K562 (cell line): ENCODE measurements at regions not wholly inside any gene's neighbourhood (a gene's known extent, or its start where the extent isn't known, plus 50 kb on each side); places are given as distances from the start of the nearest gene placed in this dataset.

Experiments used
- ATAC-seq: fragments of 200-7000 bp; cut with Tn5 transposase; 3 replicates; pipeline ENCODE4 v1.9.1; 2020; ENCODE audit warnings: moderate library complexity
- BruUV-seq: library from RNA; stranded (reverse); fragments of 400-500 nt; replicated peaks from 2 replicates; lab custom pipeline; 2021; lab: Mats Ljungman, UMichigan
- CTCF ChIA-PET: fragments of 300-600 bp; formaldehyde crosslinking; extraction: SDS; loops from one replicate; lab custom pipeline; 2021; ENCODE audit warnings: low intra/inter-chr PET ratio; lab: Yijun Ruan, JAX
- POLR2A ChIA-PET: fragments of 300-600, 350-650 bp; sonication (Branson Sonifier 250); formaldehyde crosslinking; extraction: SDS; loops from one replicate; lab custom pipeline; 2021; ENCODE audit warnings: antibody characterized with exemption, inconsistent platforms; lab: Yijun Ruan, JAX
- DNase-seq, 4 experiments: peaks; one replicate each; pipeline versions ENCODE4 v3.0.0 to v3.0.0-alpha.2; 2011 to 2018; ENCODE audit warnings: low spot score in 3 of 4, mixed read lengths in 3 of 4; ENCODE audit errors: extremely low read depth in 1 of 4
- FAIRE-seq: peaks from 2 replicates; lab custom pipeline; 2011; peaks lifted over from hg19 to GRCh38; lab: Jason Lieb, UNC
- H2AFZ ChIP-seq: 2 replicates; pipeline ENCODE4 v1.6.0; 2011; ENCODE audit warnings: low read depth, low read length, control low read depth, inconsistent platforms
- H3K27ac ChIP-seq: fragments of 200-600 bp; 3 replicates; pipeline ENCODE4 v1.8.0; 2011; ENCODE audit warnings: low read depth, mild to moderate bottlenecking, control low read depth, inconsistent platforms, low read length, moderate library complexity, mixed read lengths; ENCODE audit errors: extremely low read depth
- H3K27me3 ChIP-seq, 2 experiments: fragments of 300-600 bp in 1 of 2; 2 replicates in 1 of 2; 3 replicates in 1 of 2; pipeline versions ENCODE4 v1.6.0 to v1.8.0; 2011; ENCODE audit warnings: inconsistent platforms in 2 of 2, low read length in 2 of 2, mild to moderate bottlenecking in 1 of 2, mixed read lengths in 1 of 2, moderate library complexity in 1 of 2; ENCODE audit not compliant: control insufficient read depth in 2 of 2, insufficient read depth in 2 of 2
- H3K36me3 ChIP-seq: fragments of 300-600 bp; 3 replicates; pipeline ENCODE4 v1.8.0; 2011; ENCODE audit warnings: mild to moderate bottlenecking, low read length, inconsistent platforms; ENCODE audit not compliant: control insufficient read depth, insufficient read depth
- H3K4me1 ChIP-seq, 2 experiments: fragments of 200-600 bp in 1 of 2; replicated peaks in 1 of 2; 2 replicates in 1 of 2; 3 replicates in 1 of 2; pipeline versions ENCODE4 v1.5.1 to v1.8.0; 2011; ENCODE audit warnings: inconsistent platforms in 2 of 2, low read length in 2 of 2, mild to moderate bottlenecking in 1 of 2, mixed read lengths in 1 of 2, moderate library complexity in 1 of 2; ENCODE audit not compliant: control insufficient read depth in 2 of 2, insufficient read depth in 2 of 2
- H3K4me2 ChIP-seq: 2 replicates; pipeline ENCODE4 v1.6.1; 2011; ENCODE audit warnings: low read length, control low read depth, inconsistent platforms, mixed read lengths; ENCODE audit not compliant: insufficient read depth
- H3K4me3 ChIP-seq: fragments of 200-600 bp; sonication (generic), shearing (Covaris generic); 2 replicates; pipeline ENCODE4 v1.5.1; 2016; ENCODE audit warnings: control low read depth, inconsistent platforms
- H3K79me2 ChIP-seq: fragments of 200-600 bp; 3 replicates; pipeline ENCODE4 v1.8.0; 2011; ENCODE audit warnings: low read length, inconsistent platforms; ENCODE audit not compliant: control insufficient read depth, insufficient read depth
- H3K9ac ChIP-seq, 2 experiments: 2 replicates each; pipeline versions ENCODE4 v1.6.0 to v1.6.1; 2011; ENCODE audit warnings: low read depth in 2 of 2, low read length in 2 of 2, control low read depth in 1 of 2, inconsistent platforms in 1 of 2, mild to moderate bottlenecking in 1 of 2, mixed read lengths in 1 of 2; ENCODE audit not compliant: insufficient read depth in 1 of 2
- H3K9me1 ChIP-seq: one replicate; pipeline ENCODE4 v1.6.0; 2011; ENCODE audit warnings: inconsistent platforms, mild to moderate bottlenecking, low read length, moderate library complexity; ENCODE audit not compliant: control insufficient read depth, insufficient read depth
- H3K9me3 ChIP-seq: replicated peaks from 2 replicates; pipeline ENCODE4 v1.5.1; 2011; ENCODE audit warnings: low read depth, low read length, inconsistent platforms; ENCODE audit not compliant: control insufficient read depth, insufficient read depth
- H4K20me1 ChIP-seq: replicated peaks from 2 replicates; pipeline ENCODE4 v1.6.1; 2011; ENCODE audit warnings: low read length, inconsistent platforms, mixed read lengths; ENCODE audit not compliant: control insufficient read depth, insufficient read depth
- EP400 ChIP-seq: fragments of 450-650 bp; IDR thresholded peaks from 2 replicates; pipeline ENCODE4 v1.6.1; 2017; ENCODE audit warnings: antibody characterized with exemption, mild to moderate bottlenecking, moderate library complexity
- FOSL1 ChIP-seq: fragments of 200-800 bp; sonication (Bioruptor generic); conservative IDR thresholded peaks from 2 replicates; pipeline ENCODE4 v1.6.1; 2016; ENCODE audit warnings: missing genetic modification characterization, missing compliant biosample characterization
- FOXM1 ChIP-seq, 2 experiments: fragments of 450-650 bp in 1 of 2; sonication (generic) in 1 of 2; formaldehyde crosslinking in 1 of 2; IDR thresholded peaks; 2 replicates each; pipeline versions ENCODE4 v1.6.1 to v1.9.0; 2017 to 2022; ENCODE audit warnings: low read depth in 2 of 2, mild to moderate bottlenecking in 2 of 2, missing genetic modification reagents in 1 of 2, moderate library complexity in 1 of 2
- HDAC8 ChIP-seq: fragments of 450-650 bp; IDR thresholded peaks from 2 replicates; pipeline ENCODE4 v1.6.1; 2016; ENCODE audit warnings: mild to moderate bottlenecking, missing genetic modification characterization, moderate library complexity, missing compliant biosample characterization
- HMBOX1 ChIP-seq: sonication (generic); IDR thresholded peaks from 2 replicates; pipeline ENCODE4 v1.6.1; 2016
- KAT8 ChIP-seq: fragments of 450-650 bp; IDR thresholded peaks from 2 replicates; pipeline ENCODE4 v1.6.1; 2016; ENCODE audit warnings: low read depth, mild to moderate bottlenecking
- KLF10 ChIP-seq: fragments of 250-450 bp; sonication (Bioruptor Pico); IDR thresholded peaks from 2 replicates; pipeline ENCODE4 v1.6.1; 2021; ENCODE audit warnings: matching md5 sums
- MTA3 ChIP-seq: fragments of 450-650 bp; formaldehyde crosslinking; IDR thresholded peaks from 2 replicates; pipeline ENCODE4 v1.6.1; 2017; ENCODE audit warnings: mild to moderate bottlenecking, borderline replicate concordance
- NFATC3 ChIP-seq: fragments of 450-650 bp; IDR thresholded peaks from 2 replicates; pipeline ENCODE4 v1.6.1; 2017; ENCODE audit warnings: mild to moderate bottlenecking
- RAD21 ChIP-seq, 2 experiments: fragments of 250-450 bp in 1 of 2; fragments of 450-650 bp in 1 of 2; sonication (Bioruptor Pico) in 1 of 2; formaldehyde crosslinking in 1 of 2; IDR thresholded peaks in 1 of 2; conservative IDR thresholded peaks in 1 of 2; 2 replicates each; pipeline versions ENCODE4 v1.4.0 to v1.8.0; 2020 to 2022; ENCODE audit warnings: mild to moderate bottlenecking in 2 of 2, moderate library complexity in 1 of 2
- STAG1 ChIP-seq: sonication (generic); formaldehyde crosslinking; IDR thresholded peaks from 2 replicates; pipeline ENCODE4 v1.5.0; 2020; ENCODE audit warnings: missing genetic modification reagents, borderline replicate concordance
- TSHZ1 ChIP-seq: fragments of 250-450 bp; sonication (Bioruptor Pico); IDR thresholded peaks from 2 replicates; pipeline ENCODE4 v1.4.0; 2020; ENCODE audit warnings: mild to moderate bottlenecking, moderate library complexity
- U2AF2 ChIP-seq: fragments of 200-400 bp; formaldehyde crosslinking; optimal IDR thresholded peaks from 2 replicates; pipeline ENCODE3; 2017; ENCODE audit warnings: low read depth, mild to moderate bottlenecking, low read length
- ZNF124 ChIP-seq: sonication (generic); formaldehyde crosslinking; IDR thresholded peaks from 2 replicates; pipeline ENCODE4 v1.8.1; 2022; ENCODE audit warnings: missing genetic modification reagents
- ZNF174 ChIP-seq: fragments of 250-450 bp; sonication (Bioruptor Pico); IDR thresholded peaks from 2 replicates; pipeline ENCODE4 v1.4.0; 2020; ENCODE audit warnings: mild to moderate bottlenecking
- ZNF197 ChIP-seq: fragments of 200-800 bp; sonication (Bioruptor generic); IDR thresholded peaks from 2 replicates; pipeline ENCODE4 v1.6.1; 2016; ENCODE audit warnings: low read depth, missing genetic modification characterization, missing compliant biosample characterization
- ZNF436 ChIP-seq: fragments of 250-450, 450-650 bp; sonication (Bioruptor Pico); formaldehyde crosslinking; IDR thresholded peaks from 2 replicates; pipeline ENCODE4 v1.7.0; 2020; ENCODE audit warnings: mild to moderate bottlenecking
- ZNF764 ChIP-seq: fragments of 250-450 bp; sonication (Bioruptor Pico); IDR thresholded peaks from 2 replicates; pipeline ENCODE4 v1.4.0; 2020; ENCODE audit warnings: low read depth, mild to moderate bottlenecking, moderate library complexity
- WGBS: fragments of 100-300 bp; shearing (Covaris generic); methylation state at CpG from one replicate; pipeline ENCODE4 v1.1.6; 2016; ENCODE audit warnings: low coverage, mixed read lengths; ENCODE audit not compliant: insufficient coverage; ENCODE audit errors: missing lambda C conversion rate; 5-methylcytosine and 5-hydroxymethylcytosine counted together
- in situ Hi-C: fragments of 300-500 bp; cut with MboI; formaldehyde crosslinking; loops from 4 replicates; pipeline ENCODE4 v1.15.0; 2018; ENCODE audit warnings: inconsistent platforms, mixed read lengths
- intact Hi-C: fragments of 100-400 bp; cut with micrococcal nuclease; formaldehyde crosslinking; loops from 2 replicates; pipeline ENCODE4 v1.14.2; 2022

- TF ChIP-seq ZNF436 (no peak), KLF10 (CRISPR knock-in tag) (no peak)
These were observed 79.9 kb downstream of the MRPL57 start (continued) for GRCh38 chr13:21256351-21256761.

- Histone ChIP-seq H2AFZ (no peak overlapping the region), H3K4me1 (peaks cover 0 to 5% of the 10 kb centered on the region in 2 experiments; a peak in 1 of 5 replicates), H3K27me3 (no peaks in the 10 kb centered on the region), H3K27ac (no peak overlapping the region), H3K9me1 (no peaks in the 10 kb centered on the region), H3K79me2 (no peaks in the 10 kb centered on the region), H3K36me3 (no peaks in the 10 kb centered on the region), H3K4me2 (no peak overlapping the region), H4K20me1 (no peaks in the 10 kb centered on the region), H3K4me3 (no peak overlapping the region), H3K9ac (no peak overlapping the region), H3K9me3 (no peaks in the 10 kb centered on the region)
- TF ChIP-seq HMBOX1, result no peak
- TF ChIP-seq ZNF764 (CRISPR knock-in tag), result no peak
- no peak for TF ChIP-seq STAG1 (CRISPR knock-in tag)
- no peak for TF ChIP-seq EP400
- TF ChIP-seq FOXM1 (IDR thresholded peaks at IDR 0.05; ENCODE audit: low read depth), result no peak
- TF ChIP-seq FOXM1 (CRISPR knock-in tag; IDR thresholded peaks at IDR 0.05; ENCODE audit: low read depth), result no peak
- TF ChIP-seq NFATC3, result no peak
- TF ChIP-seq KAT8, result no peak
- TF ChIP-seq TSHZ1 (CRISPR knock-in tag), result no peak
- no peak for TF ChIP-seq HDAC8 (tag)
- TF ChIP-seq ZNF197 (CRISPR knock-in tag), result no peak
- TF ChIP-seq FOSL1 (tag), result no peak
- TF ChIP-seq RAD21 (CRISPR knock-in tag; conservative IDR thresholded peaks at IDR 0.05 in 1 of 2, IDR thresholded peaks at IDR 0.05 in 1 of 2), result no peak
- no peak for TF ChIP-seq MTA3
- TF ChIP-seq U2AF2, result no peak
- TF ChIP-seq ZNF124 (CRISPR knock-in tag), result no peak
- TF ChIP-seq ZNF174 (CRISPR knock-in tag), result no peak
- CTCF ChIA-PET, result no interaction called here
- POLR2A ChIA-PET, result no interaction called here
- 0% methylated on average over 2 of the region's 2 CpGs for WGBS
- DNase-seq (no peak), ATAC-seq (no peak), FAIRE-seq (no peak)
- BruUV-seq, result no TSS peak
- in situ Hi-C loops (no loop called here), intact Hi-C loops (no loop called here)
These were observed 80.4 kb downstream of the MRPL57 start for GRCh38 chr13:21256891-21257290.
